HFFc6 (cell line): ENCODE measurements at regions not wholly inside any gene's neighbourhood (a gene's known extent, or its start where the extent isn't known, plus 50 kb on each side); places are given as distances from the start of the nearest gene placed in this dataset.

ENCODE experiments used
- DNase-seq: peaks from one replicate; pipeline ENCODE4 v3.0.0-alpha.2; 2018
- H3K27ac Mint-ChIP-seq: 2 replicates; pipeline ENCODE4 v1.8.0; 2020; ENCODE audit warnings: mild to moderate bottlenecking, mixed read lengths
- H3K27me3 Mint-ChIP-seq: 2 replicates; pipeline ENCODE4 v1.8.0; 2021; ENCODE audit warnings: mild to moderate bottlenecking, moderate library complexity, mixed read lengths; ENCODE audit not compliant: insufficient read depth
- H3K36me3 Mint-ChIP-seq: 2 replicates; pipeline ENCODE4 v1.8.0; 2021; ENCODE audit warnings: low read depth, mixed read lengths
- H3K4me1 Mint-ChIP-seq: 2 replicates; pipeline ENCODE4 v1.8.0; 2020; ENCODE audit warnings: low read depth, mixed read lengths
- H3K4me3 Mint-ChIP-seq: 2 replicates; pipeline ENCODE4 v1.8.0; 2020; ENCODE audit warnings: mild to moderate bottlenecking, moderate library complexity, mixed read lengths
- H3K9me3 Mint-ChIP-seq: 2 replicates; pipeline ENCODE4 v1.8.0; 2020; ENCODE audit warnings: mild to moderate bottlenecking, mixed read lengths
- TF ChIP-seq, protein P1 (sequence below): fragments of 200-600 bp; sonication (generic); IDR thresholded peaks from 2 replicates; pipeline ENCODE4 v1.5.0; 2021; ENCODE audit warnings: antibody characterized with exemption, mild to moderate bottlenecking

DNA sequence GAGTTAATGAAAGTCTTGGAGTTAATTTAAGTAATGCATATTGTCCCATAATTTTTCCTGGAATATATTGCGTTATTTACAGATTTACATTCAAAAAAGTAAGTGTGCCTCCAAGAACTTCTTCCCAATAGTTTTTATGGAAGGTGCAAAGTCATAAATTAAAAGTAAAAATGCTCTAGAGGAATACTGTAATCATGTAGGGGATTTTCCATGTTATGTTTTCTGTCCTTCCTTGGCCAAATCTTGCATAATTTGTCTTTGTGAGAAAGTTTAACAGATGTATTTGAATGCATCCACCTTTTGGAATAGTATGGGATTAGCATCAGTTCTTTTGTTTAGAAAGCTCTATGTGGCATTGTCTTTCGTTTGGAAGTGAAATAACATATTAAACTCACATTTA lies 144.1 kb upstream of the GIMD1 start:
- TF ChIP-seq, protein P1, sequence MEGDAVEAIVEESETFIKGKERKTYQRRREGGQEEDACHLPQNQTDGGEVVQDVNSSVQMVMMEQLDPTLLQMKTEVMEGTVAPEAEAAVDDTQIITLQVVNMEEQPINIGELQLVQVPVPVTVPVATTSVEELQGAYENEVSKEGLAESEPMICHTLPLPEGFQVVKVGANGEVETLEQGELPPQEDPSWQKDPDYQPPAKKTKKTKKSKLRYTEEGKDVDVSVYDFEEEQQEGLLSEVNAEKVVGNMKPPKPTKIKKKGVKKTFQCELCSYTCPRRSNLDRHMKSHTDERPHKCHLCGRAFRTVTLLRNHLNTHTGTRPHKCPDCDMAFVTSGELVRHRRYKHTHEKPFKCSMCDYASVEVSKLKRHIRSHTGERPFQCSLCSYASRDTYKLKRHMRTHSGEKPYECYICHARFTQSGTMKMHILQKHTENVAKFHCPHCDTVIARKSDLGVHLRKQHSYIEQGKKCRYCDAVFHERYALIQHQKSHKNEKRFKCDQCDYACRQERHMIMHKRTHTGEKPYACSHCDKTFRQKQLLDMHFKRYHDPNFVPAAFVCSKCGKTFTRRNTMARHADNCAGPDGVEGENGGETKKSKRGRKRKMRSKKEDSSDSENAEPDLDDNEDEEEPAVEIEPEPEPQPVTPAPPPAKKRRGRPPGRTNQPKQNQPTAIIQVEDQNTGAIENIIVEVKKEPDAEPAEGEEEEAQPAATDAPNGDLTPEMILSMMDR = no peak
- H3K9me3 Mint-ChIP-seq = no peaks in the 10 kb centered on the region
- H3K4me1 Mint-ChIP-seq = no peaks in the 10 kb centered on the region
- no peaks in the 10 kb centered on the region for H3K36me3 Mint-ChIP-seq
- no peak for DNase-seq
- H3K27me3 Mint-ChIP-seq = no peaks in the 10 kb centered on the region
- no peak overlapping the region for H3K27ac Mint-ChIP-seq
- no peak overlapping the region for H3K4me3 Mint-ChIP-seq

DNA sequence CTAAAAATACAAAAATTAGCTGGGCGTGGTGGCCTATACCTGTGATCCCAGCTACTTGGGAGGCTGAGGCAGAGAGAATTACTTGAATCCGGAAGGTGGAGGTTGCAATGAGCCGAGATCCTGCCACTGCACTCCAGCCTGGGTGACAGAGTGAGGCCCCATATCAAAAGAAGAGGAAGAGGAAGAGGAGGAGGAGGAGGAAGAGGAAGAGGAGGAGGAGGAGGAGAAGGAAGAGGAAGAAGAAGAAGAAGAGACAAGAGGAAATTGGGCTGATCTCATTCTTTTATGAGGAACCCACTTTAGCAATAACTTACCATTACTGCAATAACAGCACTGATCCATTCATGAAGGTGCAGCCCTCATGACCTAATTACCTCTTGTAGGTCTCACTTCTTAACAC lies 138.9 kb upstream of the GIMD1 start:
- Mint-ChIP-seq H3K27me3 (no peaks in the 10 kb centered on the region; the same call in 1 of the 2 replicates), H3K4me3 (no peak overlapping the region), H3K4me1 (peaks cover 3% of the 10 kb centered on the region), H3K27ac (no peak overlapping the region), H3K9me3 (no peaks in the 10 kb centered on the region), H3K36me3 (no peaks in the 10 kb centered on the region)
- no peak for DNase-seq
- TF ChIP-seq, protein P1 = no peak

DNA sequence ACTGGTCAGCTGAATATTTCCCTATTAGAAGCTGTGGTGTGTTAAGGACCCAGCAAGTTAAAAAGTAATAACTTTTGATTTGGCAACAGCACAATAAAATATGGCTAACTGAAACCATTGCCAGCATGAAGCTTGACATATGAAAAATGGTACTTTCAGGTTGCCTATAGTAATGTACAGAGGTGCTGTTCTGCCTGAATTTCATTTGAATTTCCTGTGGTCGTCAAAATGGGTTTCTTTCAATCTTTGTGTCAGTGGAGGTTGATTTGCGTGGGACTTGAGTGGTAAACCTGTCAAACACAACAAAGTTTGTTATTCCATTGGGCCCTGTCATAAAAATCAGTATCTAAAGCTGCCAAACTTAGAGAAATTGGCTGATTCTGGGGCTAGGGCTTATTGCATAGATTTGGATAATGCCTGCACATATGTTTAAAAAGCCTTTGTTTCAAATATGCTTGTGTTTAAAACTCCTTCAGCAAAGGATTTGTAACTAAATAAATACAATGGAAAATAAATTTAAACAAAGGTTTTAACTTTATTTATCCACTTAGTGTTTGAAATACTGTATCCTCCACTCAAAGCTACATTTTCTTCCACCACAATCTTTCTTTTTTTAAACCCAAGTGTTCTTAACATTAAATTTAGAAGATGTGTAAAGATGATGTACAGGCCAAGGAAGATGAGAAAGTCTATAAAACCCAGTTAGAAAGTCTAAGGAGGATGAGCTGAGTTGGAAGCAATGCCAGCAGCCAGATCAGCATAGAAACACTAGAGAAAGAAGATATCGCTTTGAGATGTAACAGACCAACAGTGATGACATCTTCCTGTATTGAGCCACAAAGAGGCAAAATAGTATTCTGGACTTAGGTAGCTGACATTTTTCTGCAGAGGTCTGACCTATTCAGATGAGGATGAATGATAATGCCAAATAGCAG lies 134.8 kb upstream of the GIMD1 start:
- no peak overlapping the region for H3K27ac Mint-ChIP-seq
- DNase-seq = no peak
- H3K27me3 Mint-ChIP-seq = no peaks in the 10 kb centered on the region; the same call in 1 of the 2 replicates
- peaks cover 11% of the 10 kb centered on the region for H3K4me1 Mint-ChIP-seq
- H3K4me3 Mint-ChIP-seq = no peak overlapping the region
- peaks cover 5% of the 10 kb centered on the region; the same call in 1 of the 2 replicates for H3K36me3 Mint-ChIP-seq
- H3K9me3 Mint-ChIP-seq = no peaks in the 10 kb centered on the region
- TF ChIP-seq, protein P1 = no peak

DNA sequence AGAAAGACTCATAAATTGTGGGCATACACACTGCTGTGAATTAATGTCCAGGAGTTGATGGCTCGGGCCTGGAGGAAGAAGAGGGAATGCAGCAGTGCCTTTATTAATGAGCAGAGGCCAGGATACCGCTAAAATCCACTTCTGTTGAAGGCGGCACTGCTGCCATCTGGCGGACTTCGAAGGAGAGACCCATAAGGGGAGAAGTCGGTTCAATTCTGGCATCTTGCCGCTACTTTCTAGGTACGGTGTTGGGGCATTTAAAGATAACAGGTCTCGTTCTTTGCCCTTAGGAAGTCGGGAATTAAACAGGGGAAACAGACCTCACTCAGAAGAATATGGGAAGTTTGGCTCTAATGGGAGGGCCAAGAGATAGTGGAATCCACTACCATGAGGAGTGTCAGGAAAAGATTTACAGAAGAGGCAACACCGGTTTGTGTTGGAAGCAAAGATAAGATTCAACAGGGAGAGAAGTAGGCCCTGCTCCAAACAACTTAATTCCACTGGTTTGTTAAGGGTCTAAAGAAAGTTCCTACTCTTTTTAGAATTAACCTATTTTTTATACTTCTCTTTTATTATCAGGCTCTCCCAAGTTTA lies 133.6 kb upstream of the GIMD1 start:
- H3K4me3 Mint-ChIP-seq = peak overlapping the region; percentile 25; the same call in 1 of the 2 replicates
- DNase-seq = peak; percentile 18
- H3K27ac Mint-ChIP-seq = no peak overlapping the region
- no peaks in the 10 kb centered on the region for H3K27me3 Mint-ChIP-seq
- TF ChIP-seq, protein P1 = peak; percentile 81
- H3K9me3 Mint-ChIP-seq = no peaks in the 10 kb centered on the region
- peaks cover 19% of the 10 kb centered on the region for H3K4me1 Mint-ChIP-seq
- peaks cover 5% of the 10 kb centered on the region; the same call in 1 of the 2 replicates for H3K36me3 Mint-ChIP-seq

DNA sequence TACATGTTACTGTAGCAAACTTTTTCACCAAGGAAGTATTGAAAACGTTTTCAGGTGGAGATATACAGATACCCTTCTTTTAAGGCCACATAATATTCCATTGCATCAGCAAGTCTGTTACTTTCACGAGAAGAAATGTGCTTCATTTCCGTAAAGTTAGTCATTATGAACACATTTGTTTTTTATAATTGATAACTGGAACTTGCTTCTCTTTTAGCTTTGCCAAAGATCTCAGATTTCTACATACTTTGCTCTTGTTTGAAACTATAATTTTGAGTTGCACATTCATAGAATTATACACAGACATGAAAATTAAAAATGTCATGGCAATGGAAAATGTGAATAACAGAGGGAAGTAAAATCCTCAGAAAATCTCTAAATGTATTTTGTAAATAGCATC lies 128.7 kb upstream of the GIMD1 start:
- H3K4me3 Mint-ChIP-seq = no peak overlapping the region
- DNase-seq = no peak
- H3K27ac Mint-ChIP-seq = no peak overlapping the region
- H3K4me1 Mint-ChIP-seq = peaks cover 45% of the 10 kb centered on the region
- H3K9me3 Mint-ChIP-seq = no peaks in the 10 kb centered on the region
- TF ChIP-seq, protein P1 = no peak
- peaks cover 5% of the 10 kb centered on the region; the same call in 1 of the 2 replicates for H3K36me3 Mint-ChIP-seq
- H3K27me3 Mint-ChIP-seq = no peaks in the 10 kb centered on the region
